Mesendoderm (in vitro differentiated cells): ENCODE measurements at regions not wholly inside any gene's neighbourhood (a gene's known extent, or its start where the extent isn't known, plus 50 kb on each side); places are given as distances from the start of the nearest gene placed in this dataset.
A peak's percentile ranks its signal among the peaks of the same experiment; 100 is the strongest.

Source experiments
- DNase-seq: peaks from one replicate; pipeline ENCODE4 v3.0.0; 2013
- H2AK5ac ChIP-seq: 2 replicates; pipeline ENCODE4 v1.6.1; 2013; ENCODE audit warnings: low read length, inconsistent platforms
- H2BK120ac ChIP-seq: 2 replicates; pipeline ENCODE4 v1.6.1; 2013; ENCODE audit warnings: low read depth, mild to moderate bottlenecking, low read length, moderate library complexity, mixed read lengths
- H2BK15ac ChIP-seq: replicated peaks from 2 replicates; pipeline ENCODE4 v1.6.1; 2013; ENCODE audit warnings: low read depth, mild to moderate bottlenecking, moderate library complexity
- H2BK5ac ChIP-seq: 2 replicates; pipeline ENCODE4 v1.6.1; 2013; ENCODE audit warnings: low read length, inconsistent platforms
- H3K18ac ChIP-seq: 2 replicates; pipeline ENCODE4 v1.6.1; 2013; ENCODE audit warnings: mild to moderate bottlenecking, low read length, mixed read lengths
- H3K23ac ChIP-seq: one replicate; pipeline ENCODE4 v1.6.1; 2013; ENCODE audit warnings: low read length
- H3K27ac ChIP-seq: 2 replicates; pipeline ENCODE4 v1.5.1; 2013; ENCODE audit warnings: low read depth, mild to moderate bottlenecking, inconsistent platforms, low read length, moderate library complexity
- H3K27me3 ChIP-seq: 2 replicates; pipeline ENCODE4 v1.6.1; 2013; ENCODE audit warnings: low read length, control low read depth, mild to moderate bottlenecking, inconsistent platforms; ENCODE audit not compliant: insufficient read depth, poor library complexity
- H3K36me3 ChIP-seq: 2 replicates; pipeline ENCODE4 v1.6.1; 2013; ENCODE audit warnings: low read length, inconsistent platforms; ENCODE audit not compliant: control insufficient read depth, insufficient read depth
- H3K4ac ChIP-seq: one replicate; pipeline ENCODE4 v1.6.1; 2013; ENCODE audit warnings: low read depth, mild to moderate bottlenecking, low read length, moderate library complexity
- H3K4me1 ChIP-seq: 2 replicates; pipeline ENCODE4 v1.6.1; 2013; ENCODE audit warnings: low read depth, low read length, inconsistent platforms; ENCODE audit not compliant: control insufficient read depth
- H3K4me2 ChIP-seq: 2 replicates; pipeline ENCODE4 v1.6.1; 2013; ENCODE audit warnings: low read length
- H3K4me3 ChIP-seq: 2 replicates; pipeline ENCODE4 v1.5.1; 2013; ENCODE audit warnings: mild to moderate bottlenecking, low read length
- H3K56ac ChIP-seq: one replicate; pipeline ENCODE4 v1.6.1; 2013; ENCODE audit warnings: low read length
- H3K79me1 ChIP-seq: 2 replicates; pipeline ENCODE4 v1.6.1; 2013; ENCODE audit warnings: low read length, inconsistent platforms
- H3K79me2 ChIP-seq: 2 replicates; pipeline ENCODE4 v1.6.1; 2013; ENCODE audit warnings: mild to moderate bottlenecking, low read length; ENCODE audit not compliant: control insufficient read depth, insufficient read depth
- H3K9ac ChIP-seq: 2 replicates; pipeline ENCODE4 v1.6.1; 2013; ENCODE audit warnings: low read length, inconsistent platforms
- H4K5ac ChIP-seq: one replicate; pipeline ENCODE4 v1.6.1; 2013; ENCODE audit warnings: low read length
- H4K8ac ChIP-seq: one replicate; pipeline ENCODE4 v1.6.1; 2013; ENCODE audit warnings: low read depth, mild to moderate bottlenecking, control low read depth, low read length, moderate library complexity
- WGBS: extraction: QIAGEN DNeasy Blood & Tissue Kit; methylation state at CpG from one replicate; pipeline ENCODE4 v1.1.7; 2013; ENCODE audit warnings: low lambda C conversion rate, missing lambda C conversion rate; ENCODE audit not compliant: insufficient coverage; ENCODE audit errors: extremely low coverage; 5-methylcytosine and 5-hydroxymethylcytosine counted together

DNA sequence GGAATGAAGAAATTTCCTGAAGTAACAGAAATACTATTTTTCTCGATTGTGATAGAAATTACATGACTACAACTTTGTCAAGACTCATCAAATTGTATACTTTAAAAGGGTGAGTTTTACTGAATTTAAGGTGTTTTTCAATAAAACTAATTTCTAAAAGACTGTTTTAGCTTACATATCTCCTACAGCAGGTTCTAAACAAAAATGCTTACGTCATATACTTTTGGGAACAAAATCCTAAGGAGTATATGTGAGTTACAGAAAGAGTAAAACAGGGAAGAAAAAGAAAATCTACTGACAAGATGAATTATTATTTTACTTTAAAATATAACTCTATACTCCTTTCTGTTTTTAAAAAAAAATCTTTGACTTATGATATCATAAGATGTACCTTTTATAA is 660.3 kb upstream of the PKDCC start:
- H2BK120ac ChIP-seq, result no peak overlapping the region
- H2AK5ac ChIP-seq, result no peak overlapping the region
- no peak overlapping the region for H3K4me3 ChIP-seq
- no peaks in the 10 kb centered on the region for H3K79me1 ChIP-seq
- no peak overlapping the region for H3K18ac ChIP-seq
- no peak overlapping the region for H3K4me2 ChIP-seq
- H4K5ac ChIP-seq, result no peak overlapping the region
- H2BK5ac ChIP-seq, result no peak overlapping the region
- no peak overlapping the region for H3K23ac ChIP-seq
- no peak overlapping the region for H2BK15ac ChIP-seq
- no peaks in the 10 kb centered on the region for H3K36me3 ChIP-seq
- H3K27me3 ChIP-seq, result no peaks in the 10 kb centered on the region
- H3K27ac ChIP-seq, result no peak overlapping the region
- WGBS, result no CpG with 5 or more reads among the region's 2 CpGs
- no peaks in the 10 kb centered on the region for H3K79me2 ChIP-seq
- DNase-seq, result no peak
- H3K4me1 ChIP-seq, result no peaks in the 10 kb centered on the region
- H4K8ac ChIP-seq, result no peak overlapping the region
- H3K4ac ChIP-seq, result no peak overlapping the region
- no peak overlapping the region for H3K56ac ChIP-seq
- no peak overlapping the region for H3K9ac ChIP-seq

DNA sequence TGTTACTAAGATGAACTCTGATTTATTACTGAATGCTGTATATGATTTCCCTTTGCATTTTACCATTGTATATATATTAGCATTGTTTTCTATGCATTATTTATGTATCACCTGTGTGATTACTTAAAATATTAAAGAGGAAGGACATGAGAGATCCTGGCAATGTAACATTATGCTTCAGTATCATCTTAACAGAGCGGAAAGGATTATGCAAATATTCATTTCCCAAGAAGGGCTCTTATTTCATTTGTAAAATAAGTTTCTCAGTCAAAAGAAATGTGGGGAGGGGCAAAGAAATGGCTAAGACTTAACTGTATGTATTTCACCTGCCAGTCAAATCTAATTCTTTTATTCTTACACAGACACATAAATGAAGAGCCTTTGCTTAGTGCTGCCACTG is 654.2 kb upstream of the PKDCC start:
- Histone ChIP-seq H4K8ac (no peak overlapping the region), H3K18ac (no peak overlapping the region), H3K4ac (no peak overlapping the region), H2AK5ac (no peak overlapping the region), H3K27ac (no peak overlapping the region), H3K9ac (no peak overlapping the region), H4K5ac (no peak overlapping the region), H3K4me3 (no peak overlapping the region), H3K79me2 (no peaks in the 10 kb centered on the region), H3K23ac (no peak overlapping the region), H2BK5ac (no peak overlapping the region), H3K4me1 (no peaks in the 10 kb centered on the region), H2BK120ac (no peak overlapping the region), H3K4me2 (no peak overlapping the region), H2BK15ac (no peak overlapping the region), H3K36me3 (no peaks in the 10 kb centered on the region), H3K56ac (no peak overlapping the region), H3K79me1 (no peaks in the 10 kb centered on the region), H3K27me3 (no peaks in the 10 kb centered on the region)
- WGBS, result no CpG with 5 or more reads among the region's 1 CpG
- no peak for DNase-seq

DNA sequence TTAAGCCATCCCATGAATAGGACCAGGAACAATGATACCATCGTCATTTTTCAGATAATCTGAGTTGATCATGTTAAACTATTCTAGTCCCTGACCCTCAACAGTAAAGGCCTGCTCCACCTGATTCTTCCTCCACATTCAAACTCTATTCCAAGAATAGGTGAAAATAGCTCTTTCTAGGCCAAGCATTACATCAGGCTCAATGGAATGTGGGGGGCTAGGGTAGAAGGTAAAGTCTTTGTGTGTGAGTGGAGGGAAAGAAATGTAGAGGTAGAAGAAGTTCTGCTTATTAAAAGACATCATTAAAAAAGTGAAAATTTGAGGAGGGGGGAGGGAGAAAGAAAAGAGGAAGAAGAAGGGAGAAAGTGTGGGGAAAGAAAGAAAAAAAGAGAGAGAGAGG is 653.3 kb upstream of the PKDCC start:
- Histone ChIP-seq H2BK120ac (no peak overlapping the region), H3K18ac (no peak overlapping the region), H3K36me3 (no peaks in the 10 kb centered on the region), H3K79me1 (no peaks in the 10 kb centered on the region), H3K4me3 (no peak overlapping the region), H3K4ac (no peak overlapping the region), H4K5ac (no peak overlapping the region), H2BK5ac (no peak overlapping the region), H3K27me3 (no peaks in the 10 kb centered on the region), H3K56ac (no peak overlapping the region), H4K8ac (no peak overlapping the region), H3K27ac (no peak overlapping the region), H3K79me2 (no peaks in the 10 kb centered on the region), H2BK15ac (no peak overlapping the region), H3K23ac (no peak overlapping the region), H2AK5ac (no peak overlapping the region), H3K4me1 (no peaks in the 10 kb centered on the region), H3K4me2 (no peak overlapping the region), H3K9ac (no peak overlapping the region)
- WGBS, result no CpG with 5 or more reads among the region's 1 CpG
- peak; percentile 19 for DNase-seq

DNA sequence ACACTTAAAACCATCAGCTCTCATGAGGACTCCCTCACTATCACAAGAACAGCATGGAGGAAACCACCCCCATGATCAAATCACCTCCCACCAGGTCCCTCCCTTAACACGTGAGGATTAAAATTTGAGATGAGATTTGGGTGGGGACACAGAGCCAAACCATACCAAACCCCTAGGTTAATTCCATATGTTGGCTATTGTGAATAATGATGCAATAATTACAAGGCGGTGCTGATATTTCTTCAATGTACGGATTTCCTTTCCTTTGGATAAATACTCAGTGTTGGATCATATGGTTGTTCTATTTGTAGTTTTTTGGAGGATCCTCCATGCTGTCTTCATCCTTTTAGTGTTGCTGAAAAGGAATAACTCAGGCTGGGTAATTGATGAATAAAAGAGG is 652.1 kb upstream of the PKDCC start:
- no peak overlapping the region for H3K4me3 ChIP-seq
- no peaks in the 10 kb centered on the region for H3K4me1 ChIP-seq
- H3K36me3 ChIP-seq, result no peaks in the 10 kb centered on the region
- H3K4ac ChIP-seq, result no peak overlapping the region
- no peak overlapping the region for H3K9ac ChIP-seq
- no peaks in the 10 kb centered on the region for H3K79me1 ChIP-seq
- H3K27ac ChIP-seq, result no peak overlapping the region
- H4K8ac ChIP-seq, result no peak overlapping the region
- no peak overlapping the region for H2BK120ac ChIP-seq
- no peak overlapping the region for H3K56ac ChIP-seq
- H2BK15ac ChIP-seq, result no peak overlapping the region
- H3K27me3 ChIP-seq, result no peaks in the 10 kb centered on the region
- no CpG with 5 or more reads among the region's 3 CpGs for WGBS
- no peak overlapping the region for H3K23ac ChIP-seq
- no peak overlapping the region for H2BK5ac ChIP-seq
- H2AK5ac ChIP-seq, result no peak overlapping the region
- no peak overlapping the region for H3K18ac ChIP-seq
- H3K79me2 ChIP-seq, result no peaks in the 10 kb centered on the region
- no peak overlapping the region for H4K5ac ChIP-seq
- no peak overlapping the region for H3K4me2 ChIP-seq
- no peak for DNase-seq

DNA sequence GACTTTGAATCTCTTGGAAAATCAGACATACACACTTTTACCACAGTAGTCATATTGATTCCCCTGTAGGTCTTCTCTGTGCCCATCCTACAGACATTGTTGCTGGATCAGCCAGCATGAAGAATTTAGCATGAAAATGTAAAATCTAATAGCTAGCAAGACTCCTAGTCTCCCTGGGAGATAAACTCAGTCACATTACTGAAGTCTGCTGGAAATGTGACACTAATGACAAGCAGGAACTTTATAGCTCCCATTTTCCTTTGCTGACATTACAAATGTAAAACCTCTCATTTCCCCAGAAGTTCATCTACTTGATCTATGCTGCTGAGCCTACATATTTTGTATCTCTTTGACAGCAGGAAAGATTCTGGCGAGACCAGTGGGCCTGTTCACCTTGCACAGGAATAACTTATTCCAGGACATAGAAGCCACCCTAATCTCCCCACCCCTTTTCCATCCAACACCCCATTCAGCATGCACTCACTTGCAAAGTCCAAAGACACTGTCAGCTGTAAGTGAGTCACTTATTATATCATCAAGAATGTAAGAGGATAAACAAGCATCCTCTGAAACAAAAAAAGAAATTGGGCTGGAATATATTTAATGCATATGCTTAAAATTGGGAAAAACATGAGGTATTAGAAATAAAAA is 648.3 kb upstream of the PKDCC start:
- DNase-seq, result no peak
- Histone ChIP-seq H3K4me1 (no peaks in the 10 kb centered on the region), H4K5ac (no peak overlapping the region), H3K27ac (no peak overlapping the region), H3K36me3 (no peaks in the 10 kb centered on the region), H3K23ac (no peak overlapping the region), H3K4ac (no peak overlapping the region), H3K18ac (no peak overlapping the region), H3K27me3 (no peaks in the 10 kb centered on the region), H3K4me3 (no peak overlapping the region), H3K4me2 (no peak overlapping the region), H3K79me2 (no peaks in the 10 kb centered on the region), H2BK5ac (no peak overlapping the region), H3K79me1 (no peaks in the 10 kb centered on the region), H4K8ac (no peak overlapping the region), H3K9ac (no peak overlapping the region), H2BK120ac (no peak overlapping the region), H2BK15ac (no peak overlapping the region), H2AK5ac (no peak overlapping the region), H3K56ac (no peak overlapping the region)
- whole genome bisulfite sequencing, result no CpG with 5 or more reads among the region's 1 CpG

DNA sequence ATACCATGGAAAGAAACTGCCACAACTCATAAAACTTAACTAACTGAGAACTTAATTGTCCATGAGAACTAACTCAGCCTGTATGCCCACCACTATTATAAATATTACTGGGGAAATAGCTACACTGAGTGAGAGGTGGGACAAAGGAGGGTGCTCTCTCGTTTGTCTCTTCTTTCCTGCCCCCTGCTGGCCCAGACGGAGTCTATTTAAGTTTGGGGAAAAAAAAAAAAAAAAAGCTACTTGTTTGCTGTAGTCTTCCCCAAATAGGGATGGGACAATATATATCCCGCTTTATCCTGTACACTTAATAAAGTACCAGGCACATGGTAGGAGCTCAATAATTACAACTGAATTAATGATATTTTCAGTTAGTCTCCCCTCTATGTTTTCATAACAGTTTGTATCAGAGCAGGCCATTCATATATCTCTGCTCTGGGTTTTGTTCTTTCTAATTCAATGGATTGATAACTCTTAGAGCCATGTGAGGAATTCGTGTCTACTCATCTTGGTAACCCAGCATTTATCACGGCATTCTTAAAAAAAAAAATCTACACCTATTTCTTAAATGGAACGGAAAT is 647.6 kb upstream of the PKDCC start:
- H3K36me3 ChIP-seq, result no peaks in the 10 kb centered on the region
- no peaks in the 10 kb centered on the region for H3K79me2 ChIP-seq
- no CpG with 5 or more reads among the region's 6 CpGs for WGBS
- DNase-seq, result peak; percentile 58
- no peak overlapping the region for H3K4me2 ChIP-seq
- H3K18ac ChIP-seq, result no peak overlapping the region
- no peaks in the 10 kb centered on the region for H3K27me3 ChIP-seq
- no peaks in the 10 kb centered on the region for H3K79me1 ChIP-seq
- H2BK15ac ChIP-seq, result no peak overlapping the region
- H3K56ac ChIP-seq, result no peak overlapping the region
- H3K9ac ChIP-seq, result no peak overlapping the region
- H3K27ac ChIP-seq, result no peak overlapping the region
- H3K4me3 ChIP-seq, result no peak overlapping the region
- H3K4me1 ChIP-seq, result no peaks in the 10 kb centered on the region
- no peak overlapping the region for H2BK5ac ChIP-seq
- H2AK5ac ChIP-seq, result no peak overlapping the region
- no peak overlapping the region for H4K5ac ChIP-seq
- H2BK120ac ChIP-seq, result no peak overlapping the region
- H3K4ac ChIP-seq, result no peak overlapping the region
- H3K23ac ChIP-seq, result no peak overlapping the region
- no peak overlapping the region for H4K8ac ChIP-seq
